Activated naive CD4-positive, alpha-beta T cell treated with anti-CD3 and anti-CD28 coated beads, Interleukin-2, amount 50 U/mL, for 24 hours (primary cell): ENCODE measurements at regions not wholly inside any gene's neighbourhood (a gene's known extent, or its start where the extent isn't known, plus 50 kb on each side); places are given as distances from the start of the nearest gene placed in this dataset.
A peak's percentile ranks its signal among the peaks of the same experiment; 100 is the strongest.

Experiments used
- H3K27ac Mint-ChIP-seq: one replicate; pipeline ENCODE4 v1.8.0; 2021; ENCODE audit warnings: mild to moderate bottlenecking, mixed read lengths
- H3K27me3 Mint-ChIP-seq: one replicate; pipeline ENCODE4 v1.8.0; 2021; ENCODE audit warnings: mixed read lengths
- H3K36me3 Mint-ChIP-seq: one replicate; pipeline ENCODE4 v1.8.0; 2021; ENCODE audit warnings: mixed read lengths
- H3K4me1 Mint-ChIP-seq: one replicate; pipeline ENCODE4 v1.8.0; 2021; ENCODE audit warnings: mixed read lengths
- H3K4me3 Mint-ChIP-seq: one replicate; pipeline ENCODE4 v1.8.0; 2021; ENCODE audit warnings: mild to moderate bottlenecking, mixed read lengths
- H3K9me3 Mint-ChIP-seq: one replicate; pipeline ENCODE4 v1.8.0; 2021; ENCODE audit warnings: mixed read lengths

DNA sequence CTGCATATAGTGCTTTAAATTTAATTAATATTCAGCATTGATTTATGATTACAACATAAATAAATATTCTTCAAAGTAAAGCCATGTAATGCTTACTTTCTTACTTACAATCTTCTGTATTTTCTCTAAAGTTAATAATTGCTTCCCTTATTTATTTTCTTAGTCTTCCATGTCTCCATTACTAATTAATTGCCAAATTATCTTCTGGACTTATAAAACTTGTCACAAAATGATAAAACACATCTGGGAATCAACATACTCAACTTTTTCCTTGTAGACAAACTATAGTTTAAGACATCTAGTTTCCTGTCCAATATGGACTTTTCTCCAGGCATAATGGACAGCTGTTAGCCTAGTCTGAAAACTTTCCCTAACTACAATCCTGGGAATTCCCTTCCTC lies 466.6 kb downstream of the FLRT2 start:
- no peak overlapping the region for H3K27ac Mint-ChIP-seq
- no peak overlapping the region for H3K4me3 Mint-ChIP-seq
- peaks cover 2% of the 10 kb centered on the region for H3K36me3 Mint-ChIP-seq
- H3K4me1 Mint-ChIP-seq: peaks cover 12% of the 10 kb centered on the region
- H3K9me3 Mint-ChIP-seq: no peaks in the 10 kb centered on the region
- no peaks in the 10 kb centered on the region for H3K27me3 Mint-ChIP-seq

- H3K9me3 Mint-ChIP-seq: no peaks in the 10 kb centered on the region
- H3K36me3 Mint-ChIP-seq: no peaks in the 10 kb centered on the region
- H3K27me3 Mint-ChIP-seq: no peaks in the 10 kb centered on the region
- H3K4me1 Mint-ChIP-seq: peaks cover 9% of the 10 kb centered on the region
- H3K27ac Mint-ChIP-seq: no peak overlapping the region
- H3K4me3 Mint-ChIP-seq: no peak overlapping the region
Measured at GRCh38 chr14:85991156-85991555, 461.2 kb downstream of the FLRT2 start.

- no peak overlapping the region for H3K4me3 Mint-ChIP-seq
- peaks cover 6% of the 10 kb centered on the region for H3K9me3 Mint-ChIP-seq
- H3K27ac Mint-ChIP-seq: no peak overlapping the region
- H3K27me3 Mint-ChIP-seq: no peaks in the 10 kb centered on the region
- H3K4me1 Mint-ChIP-seq: no peaks in the 10 kb centered on the region
- H3K36me3 Mint-ChIP-seq: peaks cover 6% of the 10 kb centered on the region
Measured at GRCh38 chr14:85987907-85988306, 458.0 kb downstream of the FLRT2 start.

- Mint-ChIP-seq H3K9me3 (peaks cover 6% of the 10 kb centered on the region), H3K4me1 (no peaks in the 10 kb centered on the region), H3K27ac (no peak overlapping the region)
Measured at GRCh38 chr14:85987292-85987691, 457.3 kb downstream of the FLRT2 start.

DNA sequence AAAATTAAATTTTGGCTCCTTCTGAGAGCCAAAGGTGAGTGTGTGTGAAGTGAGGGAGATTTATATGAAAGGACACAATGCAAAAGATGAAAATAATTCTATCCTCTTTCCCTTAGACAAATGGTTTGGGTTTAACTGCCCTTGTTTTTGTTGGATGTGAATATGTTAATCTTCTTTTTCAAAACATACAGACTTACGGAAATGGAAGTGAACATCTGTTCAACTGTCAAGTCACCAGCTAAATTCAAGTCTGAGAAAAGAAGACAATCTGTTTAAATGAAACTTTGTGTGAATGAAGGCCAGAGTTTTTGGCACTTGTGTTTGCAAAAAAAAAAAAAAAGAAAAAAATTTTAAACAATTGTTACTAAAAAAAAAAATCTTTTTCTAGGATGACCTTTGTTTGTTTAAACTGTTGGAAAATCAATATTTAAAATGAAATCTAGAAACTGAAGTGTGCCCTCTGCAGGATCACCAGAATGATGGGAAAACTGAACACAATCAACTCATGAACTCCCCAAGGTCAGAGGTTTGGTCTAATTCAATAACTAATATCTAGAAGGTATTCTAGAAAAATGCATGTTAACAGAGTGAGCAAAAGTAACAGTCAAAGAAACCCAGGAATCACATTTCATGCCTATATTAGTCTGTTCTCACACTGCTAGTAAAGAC lies 448.8 kb downstream of the FLRT2 start:
- Mint-ChIP-seq H3K27ac (no peak overlapping the region), H3K4me1 (no peaks in the 10 kb centered on the region), H3K9me3 (no peaks in the 10 kb centered on the region), H3K27me3 (no peaks in the 10 kb centered on the region), H3K36me3 (peaks cover 12% of the 10 kb centered on the region), H3K4me3 (no peak overlapping the region)

More at GRCh38 chr14:85987292-85987691, 457.3 kb downstream of the FLRT2 start:
- H3K27me3 Mint-ChIP-seq: no peaks in the 10 kb centered on the region
- H3K4me3 Mint-ChIP-seq: no peak overlapping the region
- peaks cover 9% of the 10 kb centered on the region for H3K36me3 Mint-ChIP-seq

- Mint-ChIP-seq H3K27me3 (no peaks in the 10 kb centered on the region), H3K9me3 (peaks cover 9% of the 10 kb centered on the region), H3K4me1 (peaks cover 6% of the 10 kb centered on the region), H3K36me3 (peaks cover 22% of the 10 kb centered on the region), H3K4me3 (no peak overlapping the region), H3K27ac (no peak overlapping the region)
Measured at GRCh38 chr14:85974602-85975001, 444.7 kb downstream of the FLRT2 start.

DNA sequence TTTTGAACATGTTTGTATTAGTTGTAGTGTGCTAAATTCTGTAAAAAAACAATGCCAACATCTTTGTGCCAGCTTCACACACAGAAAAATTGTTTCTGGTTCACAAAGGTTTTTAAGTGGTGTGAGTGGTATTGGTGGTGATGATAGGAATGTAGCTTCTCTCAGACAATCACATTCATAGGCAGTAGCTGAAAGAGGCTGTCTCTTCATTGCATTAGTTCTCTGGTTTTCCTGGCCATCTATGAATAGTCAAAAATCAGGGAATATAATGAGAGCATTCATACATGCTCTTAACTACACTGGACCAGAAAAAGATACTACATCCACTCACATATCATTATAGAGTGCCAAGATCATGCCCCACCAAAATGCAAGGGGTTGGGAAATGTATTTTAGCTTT lies 433.5 kb downstream of the FLRT2 start:
- Mint-ChIP-seq H3K36me3 (peaks cover 2% of the 10 kb centered on the region), H3K9me3 (peaks cover 6% of the 10 kb centered on the region), H3K27me3 (no peaks in the 10 kb centered on the region), H3K4me1 (peaks cover 9% of the 10 kb centered on the region), H3K27ac (no peak overlapping the region), H3K4me3 (no peak overlapping the region)

- Mint-ChIP-seq H3K36me3 (peaks cover 2% of the 10 kb centered on the region), H3K4me1 (peaks cover 9% of the 10 kb centered on the region), H3K4me3 (no peak overlapping the region), H3K27ac (no peak overlapping the region), H3K9me3 (no peaks in the 10 kb centered on the region), H3K27me3 (no peaks in the 10 kb centered on the region)
Measured at GRCh38 chr14:85960756-85961155, 430.8 kb downstream of the FLRT2 start.

DNA sequence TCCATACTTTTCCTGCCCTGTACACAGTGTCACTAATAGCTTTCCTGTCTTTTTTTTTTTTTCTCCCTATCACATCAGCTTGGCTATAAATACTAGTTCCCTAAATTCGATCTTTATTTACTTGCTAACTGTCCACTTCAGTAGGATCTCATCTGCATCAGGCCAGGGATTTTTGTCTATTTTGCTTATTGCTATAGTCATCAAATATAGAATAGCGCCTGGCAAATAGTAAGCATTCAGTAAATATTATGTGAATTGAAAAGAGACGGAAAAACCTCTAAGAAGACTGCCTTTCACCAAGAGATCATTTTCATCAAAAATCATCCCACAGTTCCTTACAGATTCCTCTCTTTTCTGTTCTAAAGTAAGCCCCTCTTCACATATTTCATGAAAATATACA lies 429.1 kb downstream of the FLRT2 start:
- peaks cover 2% of the 10 kb centered on the region for H3K36me3 Mint-ChIP-seq
- H3K9me3 Mint-ChIP-seq: no peaks in the 10 kb centered on the region
- H3K27me3 Mint-ChIP-seq: no peaks in the 10 kb centered on the region
- H3K27ac Mint-ChIP-seq: no peak overlapping the region
- H3K4me1 Mint-ChIP-seq: peaks cover 9% of the 10 kb centered on the region
- H3K4me3 Mint-ChIP-seq: no peak overlapping the region

- peaks cover 9% of the 10 kb centered on the region for H3K4me1 Mint-ChIP-seq
- peaks cover 4% of the 10 kb centered on the region for H3K36me3 Mint-ChIP-seq
- no peaks in the 10 kb centered on the region for H3K9me3 Mint-ChIP-seq
- no peak overlapping the region for H3K4me3 Mint-ChIP-seq
- no peaks in the 10 kb centered on the region for H3K27me3 Mint-ChIP-seq
- no peak overlapping the region for H3K27ac Mint-ChIP-seq
Measured at GRCh38 chr14:85958069-85958468, 428.1 kb downstream of the FLRT2 start.

GRCh38 chr14:85953265-85953664 lies 423.3 kb downstream of the FLRT2 start:
- H3K27ac Mint-ChIP-seq: no peak overlapping the region
- no peaks in the 10 kb centered on the region for H3K27me3 Mint-ChIP-seq
- no peaks in the 10 kb centered on the region for H3K4me1 Mint-ChIP-seq
- H3K4me3 Mint-ChIP-seq: no peak overlapping the region
- H3K9me3 Mint-ChIP-seq: no peaks in the 10 kb centered on the region
- peaks cover 7% of the 10 kb centered on the region for H3K36me3 Mint-ChIP-seq

DNA sequence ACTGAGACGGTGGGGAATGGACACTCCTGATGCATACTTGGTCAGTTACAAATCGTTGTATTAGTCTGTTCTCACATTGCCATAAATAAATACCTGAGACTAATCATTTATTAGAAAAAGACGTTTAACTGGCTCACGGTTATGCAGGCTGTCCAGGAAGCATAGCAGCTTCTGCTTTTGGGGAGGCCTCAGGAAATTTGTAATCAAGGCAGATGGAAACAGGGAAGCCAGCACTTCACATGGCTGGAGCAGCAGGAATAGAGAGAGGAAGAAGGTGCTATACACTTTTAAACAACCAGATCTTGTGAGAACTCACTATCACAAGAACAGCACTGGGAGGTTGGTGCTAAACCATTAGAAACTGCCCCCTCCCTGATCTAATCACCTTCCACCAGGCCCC lies 418.2 kb downstream of the FLRT2 start:
- Mint-ChIP-seq H3K27ac (no peak overlapping the region), H3K4me3 (no peak overlapping the region), H3K9me3 (no peaks in the 10 kb centered on the region), H3K4me1 (peaks cover 17% of the 10 kb centered on the region), H3K36me3 (peaks cover 25% of the 10 kb centered on the region), H3K27me3 (no peaks in the 10 kb centered on the region)

DNA sequence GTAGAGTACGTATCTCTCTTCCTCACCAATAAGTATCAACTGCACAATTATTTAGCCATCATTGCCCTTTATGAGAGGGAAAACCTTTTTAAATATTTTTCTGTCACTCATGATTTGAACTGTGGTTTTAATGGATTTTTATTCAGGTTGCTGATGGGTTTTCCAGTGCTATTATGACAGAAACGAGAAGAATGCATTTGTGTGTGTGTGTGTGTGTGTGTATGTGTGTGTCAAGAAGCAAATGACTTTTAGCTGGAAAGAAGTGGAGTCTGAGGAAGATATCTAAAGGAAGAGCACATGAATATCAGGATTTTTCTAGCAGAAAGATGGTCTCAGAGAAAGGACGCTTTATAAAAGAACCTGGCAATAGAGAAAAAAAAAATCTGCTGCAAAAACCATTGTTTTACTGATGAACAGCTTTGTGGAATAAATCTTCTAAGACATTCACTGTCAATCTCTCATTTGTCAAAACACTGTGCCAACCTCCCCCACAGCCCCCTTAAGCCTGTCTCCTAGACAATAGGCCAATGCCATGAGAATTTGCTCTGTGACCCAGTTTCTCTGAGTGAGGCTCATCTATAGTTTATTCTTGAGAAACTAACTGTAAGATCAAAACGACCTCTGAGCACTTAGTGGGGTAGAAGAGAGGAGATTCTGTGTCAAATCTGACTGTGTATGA lies 417.7 kb downstream of the FLRT2 start:
- no peak overlapping the region for H3K27ac Mint-ChIP-seq

DNA sequence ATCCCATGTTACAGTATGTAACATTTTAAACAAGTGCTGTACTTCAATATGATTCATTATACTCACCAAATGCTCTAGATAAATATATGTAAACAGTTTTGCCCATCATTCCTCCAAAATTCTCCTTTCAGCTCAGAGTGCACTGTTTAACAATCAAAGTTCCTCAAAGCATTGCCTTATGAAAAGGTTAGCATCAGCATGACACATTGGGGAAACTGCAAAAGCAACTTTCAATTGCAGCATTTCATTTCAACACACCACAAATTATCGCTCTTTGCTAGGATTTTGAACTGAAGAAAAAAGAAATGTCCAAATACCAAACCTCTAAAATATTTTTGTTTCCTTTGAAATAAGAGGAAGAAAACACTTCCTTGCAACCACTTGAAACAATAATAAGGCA lies 413.2 kb downstream of the FLRT2 start:
- H3K27ac Mint-ChIP-seq: peak overlapping the region; percentile 3
- peaks cover 29% of the 10 kb centered on the region for H3K36me3 Mint-ChIP-seq
- H3K4me1 Mint-ChIP-seq: peaks cover 45% of the 10 kb centered on the region
- no peak overlapping the region for H3K4me3 Mint-ChIP-seq
- peaks cover 8% of the 10 kb centered on the region for H3K9me3 Mint-ChIP-seq
- H3K27me3 Mint-ChIP-seq: no peaks in the 10 kb centered on the region

More for the DNA sequence above, 417.7 kb downstream of the FLRT2 start:
- Mint-ChIP-seq H3K9me3 (no peaks in the 10 kb centered on the region), H3K36me3 (peaks cover 25% of the 10 kb centered on the region), H3K4me3 (no peak overlapping the region), H3K27me3 (no peaks in the 10 kb centered on the region), H3K4me1 (peaks cover 20% of the 10 kb centered on the region)

DNA sequence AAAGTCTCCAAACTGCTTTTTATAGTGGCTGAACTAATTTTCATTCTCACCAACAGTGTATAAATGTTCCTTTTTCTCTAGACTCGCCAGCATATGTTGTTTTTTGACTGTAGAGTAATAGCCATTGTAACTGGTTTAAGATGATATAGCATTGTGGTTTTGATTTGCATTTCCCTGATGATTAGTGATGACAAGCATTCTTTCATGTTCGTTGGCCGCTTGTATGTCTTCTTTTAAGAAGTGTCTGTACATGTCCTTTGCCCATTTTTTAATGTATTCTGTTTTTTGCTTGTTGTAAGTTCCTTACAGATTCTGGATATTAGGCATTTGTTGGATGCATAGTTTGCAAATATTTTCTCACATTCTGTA lies 404.9 kb downstream of the FLRT2 start:
- Mint-ChIP-seq H3K36me3 (peaks cover 14% of the 10 kb centered on the region), H3K4me3 (peak overlapping the region; percentile 90), H3K9me3 (peaks cover 19% of the 10 kb centered on the region), H3K27ac (peak overlapping the region; percentile 93), H3K4me1 (peaks cover 51% of the 10 kb centered on the region), H3K27me3 (no peaks in the 10 kb centered on the region)

DNA sequence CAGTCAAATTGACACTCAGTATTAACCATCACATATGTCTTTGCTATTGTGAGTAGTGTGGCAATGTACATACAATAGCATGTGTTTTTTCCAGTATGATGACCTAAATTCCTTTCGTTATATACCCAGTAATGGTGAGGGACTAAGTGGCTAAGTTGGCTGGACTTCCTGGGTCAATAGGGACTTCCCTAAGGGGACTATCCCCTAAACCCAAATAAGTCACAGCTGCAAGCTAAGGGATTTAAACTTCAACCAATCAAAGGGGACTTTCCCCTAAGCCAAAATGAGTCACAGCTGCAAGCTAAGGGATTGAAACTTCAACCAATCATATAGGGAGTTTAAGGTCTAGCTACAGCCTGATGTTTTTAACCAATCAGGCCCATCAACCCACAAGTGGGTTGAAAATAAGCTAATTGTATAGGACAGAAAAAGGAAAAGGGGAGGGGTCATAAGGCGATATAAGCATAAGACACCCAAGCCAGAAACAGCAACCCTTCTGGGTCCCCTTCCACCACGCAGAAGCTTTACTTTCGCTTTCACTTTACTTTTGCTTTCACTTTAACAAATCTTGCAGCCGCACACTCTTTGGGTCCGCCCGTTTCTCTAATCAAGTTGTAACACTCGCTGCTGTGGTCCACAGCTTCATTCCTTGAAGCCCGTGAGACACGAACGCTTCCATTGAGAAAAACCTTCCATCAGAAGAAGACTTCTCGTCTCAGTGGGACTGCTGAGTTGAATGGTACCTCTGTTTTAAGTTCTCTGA lies 404.4 kb downstream of the FLRT2 start:
- peak overlapping the region; percentile 90 for H3K4me3 Mint-ChIP-seq
- no peaks in the 10 kb centered on the region for H3K27me3 Mint-ChIP-seq
- H3K27ac Mint-ChIP-seq: peak overlapping the region; percentile 93
- peaks cover 19% of the 10 kb centered on the region for H3K9me3 Mint-ChIP-seq
- peaks cover 51% of the 10 kb centered on the region for H3K4me1 Mint-ChIP-seq
- H3K36me3 Mint-ChIP-seq: peaks cover 14% of the 10 kb centered on the region
